HepG2 (cell line): ENCODE measurements at regions not wholly inside any gene's neighbourhood (a gene's known extent, or its start where the extent isn't known, plus 50 kb on each side); places are given as distances from the start of the nearest gene placed in this dataset.

ENCODE experiments used
- CTCF ChIP-seq: sonication (generic); formaldehyde crosslinking; IDR thresholded peaks from 2 replicates; pipeline ENCODE4 v1.5.0; 2020; ENCODE audit warnings: mild to moderate bottlenecking, missing genetic modification reagents, moderate library complexity
- MAZ ChIP-seq, 2 experiments: sonication (generic) in 1 of 2; formaldehyde crosslinking in 1 of 2; IDR thresholded peaks; 2 replicates each; pipeline versions ENCODE4 v1.5.0 to v1.6.1; 2012 to 2020; ENCODE audit warnings: low read depth in 2 of 2, mild to moderate bottlenecking in 2 of 2, borderline replicate concordance in 1 of 2, improper control_type of control experiment in 1 of 2, low read length in 1 of 2, missing genetic modification reagents in 1 of 2, moderate library complexity in 1 of 2
- MEIS1 ChIP-seq: sonication (generic); formaldehyde crosslinking; IDR thresholded peaks from 2 replicates; pipeline ENCODE4 v1.9.0; 2021; ENCODE audit warnings: mild to moderate bottlenecking, missing genetic modification reagents, moderate library complexity, borderline replicate concordance
- RAD51 ChIP-seq: fragments of 450-650 bp; IDR thresholded peaks from 2 replicates; pipeline ENCODE4 v1.6.1; 2016; ENCODE audit warnings: borderline replicate concordance
- SALL1 ChIP-seq: sonication (generic); formaldehyde crosslinking; IDR thresholded peaks from 2 replicates; pipeline ENCODE4 v1.8.0; 2022; ENCODE audit warnings: mild to moderate bottlenecking, missing genetic modification reagents
- YY1 ChIP-seq: IDR thresholded peaks from 2 replicates; pipeline ENCODE4 v1.6.1; 2011; ENCODE audit warnings: low read length, low read depth, moderate library complexity, mild to moderate bottlenecking; ENCODE audit not compliant: insufficient read depth, insufficient replicate concordance
- TF ChIP-seq, protein P1 (sequence below), 2 experiments: sonication (generic) in 1 of 2; formaldehyde crosslinking in 1 of 2; IDR thresholded peaks; 2 replicates each; pipeline versions ENCODE4 v1.5.1 to v1.6.1; 2011 to 2020; ENCODE audit warnings: borderline replicate concordance in 1 of 2, low read depth in 1 of 2, low read length in 1 of 2, mild to moderate bottlenecking in 1 of 2, missing genetic modification reagents in 1 of 2, moderate library complexity in 1 of 2
- TF ChIP-seq, protein P2 (sequence below): sonication (generic); formaldehyde crosslinking; IDR thresholded peaks from 2 replicates; pipeline ENCODE4 v1.8.1; 2022; ENCODE audit warnings: low read depth, mild to moderate bottlenecking, missing genetic modification reagents
- TF ChIP-seq, protein P3 (sequence below): IDR thresholded peaks from 2 replicates; pipeline ENCODE4 v1.6.1; 2016; ENCODE audit warnings: low read depth
- TF ChIP-seq, protein P4 (sequence below): sonication (generic); formaldehyde crosslinking; IDR thresholded peaks from 2 replicates; pipeline ENCODE4 v1.8.1; 2023; ENCODE audit warnings: mild to moderate bottlenecking, missing genetic modification reagents, borderline replicate concordance

DNA sequence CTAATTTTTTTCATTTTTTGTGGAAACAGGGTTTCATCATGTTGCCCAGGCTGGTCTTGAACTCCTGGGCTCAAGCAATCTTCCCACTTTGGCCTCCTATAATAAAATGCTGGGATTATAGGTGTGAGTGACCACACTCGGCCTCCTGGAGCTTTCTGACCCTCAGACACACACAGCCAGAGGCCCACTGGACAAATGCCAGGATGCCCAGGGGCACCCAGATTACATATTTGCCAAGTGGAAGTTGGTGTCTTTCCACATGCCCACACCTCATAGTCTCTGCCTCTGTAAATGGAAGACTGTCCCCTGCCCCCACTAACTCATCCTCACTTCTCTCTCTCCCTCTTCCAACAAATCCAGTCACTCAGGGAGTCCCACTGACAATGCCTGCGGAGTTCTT lies 63.4 kb upstream of the LRP8 start:
- TF ChIP-seq RAD51, result no peak
- TF ChIP-seq, protein P1, sequence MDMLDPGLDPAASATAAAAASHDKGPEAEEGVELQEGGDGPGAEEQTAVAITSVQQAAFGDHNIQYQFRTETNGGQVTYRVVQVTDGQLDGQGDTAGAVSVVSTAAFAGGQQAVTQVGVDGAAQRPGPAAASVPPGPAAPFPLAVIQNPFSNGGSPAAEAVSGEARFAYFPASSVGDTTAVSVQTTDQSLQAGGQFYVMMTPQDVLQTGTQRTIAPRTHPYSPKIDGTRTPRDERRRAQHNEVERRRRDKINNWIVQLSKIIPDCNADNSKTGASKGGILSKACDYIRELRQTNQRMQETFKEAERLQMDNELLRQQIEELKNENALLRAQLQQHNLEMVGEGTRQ (IDR thresholded peaks at IDR 0.05; ENCODE audit: low read depth, low read length), result no peak
- TF ChIP-seq, protein P1 (CRISPR knock-in tag; IDR thresholded peaks at IDR 0.05; ENCODE audit: borderline replicate concordance), result no peak
- TF ChIP-seq, protein P2, sequence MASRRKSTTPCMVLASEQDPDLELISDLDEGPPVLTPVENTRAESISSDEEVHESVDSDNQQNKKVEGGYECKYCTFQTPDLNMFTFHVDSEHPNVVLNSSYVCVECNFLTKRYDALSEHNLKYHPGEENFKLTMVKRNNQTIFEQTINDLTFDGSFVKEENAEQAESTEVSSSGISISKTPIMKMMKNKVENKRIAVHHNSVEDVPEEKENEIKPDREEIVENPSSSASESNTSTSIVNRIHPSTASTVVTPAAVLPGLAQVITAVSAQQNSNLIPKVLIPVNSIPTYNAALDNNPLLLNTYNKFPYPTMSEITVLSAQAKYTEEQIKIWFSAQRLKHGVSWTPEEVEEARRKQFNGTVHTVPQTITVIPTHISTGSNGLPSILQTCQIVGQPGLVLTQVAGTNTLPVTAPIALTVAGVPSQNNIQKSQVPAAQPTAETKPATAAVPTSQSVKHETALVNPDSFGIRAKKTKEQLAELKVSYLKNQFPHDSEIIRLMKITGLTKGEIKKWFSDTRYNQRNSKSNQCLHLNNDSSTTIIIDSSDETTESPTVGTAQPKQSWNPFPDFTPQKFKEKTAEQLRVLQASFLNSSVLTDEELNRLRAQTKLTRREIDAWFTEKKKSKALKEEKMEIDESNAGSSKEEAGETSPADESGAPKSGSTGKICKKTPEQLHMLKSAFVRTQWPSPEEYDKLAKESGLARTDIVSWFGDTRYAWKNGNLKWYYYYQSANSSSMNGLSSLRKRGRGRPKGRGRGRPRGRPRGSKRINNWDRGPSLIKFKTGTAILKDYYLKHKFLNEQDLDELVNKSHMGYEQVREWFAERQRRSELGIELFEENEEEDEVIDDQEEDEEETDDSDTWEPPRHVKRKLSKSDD, result no peak
- TF ChIP-seq, protein P3, sequence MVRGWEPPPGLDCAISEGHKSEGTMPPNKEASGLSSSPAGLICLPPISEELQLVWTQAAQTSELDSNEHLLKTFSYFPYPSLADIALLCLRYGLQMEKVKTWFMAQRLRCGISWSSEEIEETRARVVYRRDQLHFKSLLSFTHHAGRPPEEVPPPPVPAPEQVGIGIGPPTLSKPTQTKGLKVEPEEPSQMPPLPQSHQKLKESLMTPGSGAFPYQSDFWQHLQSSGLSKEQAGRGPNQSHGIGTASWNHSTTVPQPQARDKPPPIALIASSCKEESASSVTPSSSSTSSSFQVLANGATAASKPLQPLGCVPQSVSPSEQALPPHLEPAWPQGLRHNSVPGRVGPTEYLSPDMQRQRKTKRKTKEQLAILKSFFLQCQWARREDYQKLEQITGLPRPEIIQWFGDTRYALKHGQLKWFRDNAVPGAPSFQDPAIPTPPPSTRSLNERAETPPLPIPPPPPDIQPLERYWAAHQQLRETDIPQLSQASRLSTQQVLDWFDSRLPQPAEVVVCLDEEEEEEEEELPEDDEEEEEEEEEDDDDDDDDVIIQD (CRISPR knock-in tag), result no peak
- TF ChIP-seq MAZ (IDR thresholded peaks at IDR 0.05; ENCODE audit: borderline replicate concordance, low read depth, low read length), result no peak
- TF ChIP-seq MAZ (CRISPR knock-in tag; IDR thresholded peaks at IDR 0.05; ENCODE audit: low read depth), result no peak
- no peak for TF ChIP-seq MEIS1 (CRISPR knock-in tag)
- TF ChIP-seq CTCF (CRISPR knock-in tag), result no peak
- no peak for TF ChIP-seq YY1
- TF ChIP-seq, protein P4, sequence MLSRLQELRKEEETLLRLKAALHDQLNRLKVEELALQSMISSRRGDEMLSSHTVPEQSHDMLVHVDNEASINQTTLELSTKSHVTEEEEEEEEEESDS (CRISPR knock-in tag), result no peak
- TF ChIP-seq SALL1 (CRISPR knock-in tag), result no peak
